LNCaP clone FGC (cell line): ENCODE measurements at regions not wholly inside any gene's neighbourhood (a gene's known extent, or its start where the extent isn't known, plus 50 kb on each side); places are given as distances from the start of the nearest gene placed in this dataset.

Experiments
- DNase-seq: peaks from one replicate; pipeline ENCODE4 v3.0.0-alpha.2; 2011; ENCODE audit warnings: low read depth
- H3K4me3 ChIP-seq: 2 replicates; pipeline ENCODE4 v1.5.1; 2011; ENCODE audit warnings: mild to moderate bottlenecking, low read depth, low read length, control low read depth
- TF ChIP-seq, protein P1 (sequence below): IDR thresholded peaks from 2 replicates; pipeline ENCODE4 v1.5.1; 2012; ENCODE audit warnings: mild to moderate bottlenecking; ENCODE audit not compliant: control insufficient read depth, insufficient read depth; ENCODE audit errors: extremely low read depth

- no peak overlapping the region for H3K4me3 ChIP-seq
- TF ChIP-seq, protein P1, sequence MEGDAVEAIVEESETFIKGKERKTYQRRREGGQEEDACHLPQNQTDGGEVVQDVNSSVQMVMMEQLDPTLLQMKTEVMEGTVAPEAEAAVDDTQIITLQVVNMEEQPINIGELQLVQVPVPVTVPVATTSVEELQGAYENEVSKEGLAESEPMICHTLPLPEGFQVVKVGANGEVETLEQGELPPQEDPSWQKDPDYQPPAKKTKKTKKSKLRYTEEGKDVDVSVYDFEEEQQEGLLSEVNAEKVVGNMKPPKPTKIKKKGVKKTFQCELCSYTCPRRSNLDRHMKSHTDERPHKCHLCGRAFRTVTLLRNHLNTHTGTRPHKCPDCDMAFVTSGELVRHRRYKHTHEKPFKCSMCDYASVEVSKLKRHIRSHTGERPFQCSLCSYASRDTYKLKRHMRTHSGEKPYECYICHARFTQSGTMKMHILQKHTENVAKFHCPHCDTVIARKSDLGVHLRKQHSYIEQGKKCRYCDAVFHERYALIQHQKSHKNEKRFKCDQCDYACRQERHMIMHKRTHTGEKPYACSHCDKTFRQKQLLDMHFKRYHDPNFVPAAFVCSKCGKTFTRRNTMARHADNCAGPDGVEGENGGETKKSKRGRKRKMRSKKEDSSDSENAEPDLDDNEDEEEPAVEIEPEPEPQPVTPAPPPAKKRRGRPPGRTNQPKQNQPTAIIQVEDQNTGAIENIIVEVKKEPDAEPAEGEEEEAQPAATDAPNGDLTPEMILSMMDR: no peak
- peak; percentile 35 for DNase-seq
Observed at GRCh38 chr4:59936566-59936965, 1263.6 kb upstream of the ADGRL3 start.

DNA sequence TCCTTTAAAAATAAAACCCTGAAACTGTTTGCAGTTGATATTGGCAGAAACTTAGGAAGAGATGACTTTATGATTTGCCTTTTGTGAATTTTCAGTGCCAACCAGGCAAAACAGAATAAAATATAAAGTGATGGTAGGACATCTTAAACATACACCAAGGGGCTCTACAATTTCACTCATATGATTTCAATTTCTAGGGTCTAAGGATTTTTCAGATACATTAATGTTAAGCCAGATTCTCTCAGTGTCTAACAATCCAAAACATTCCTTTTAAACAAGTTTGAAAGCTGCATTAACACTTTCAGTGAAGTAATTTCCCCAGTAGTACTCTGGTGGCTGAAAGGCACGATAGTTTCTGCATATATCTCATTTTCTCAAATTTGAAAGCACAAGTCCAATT, 1262.0 kb upstream of the ADGRL3 start:
- H3K4me3 ChIP-seq: no peak overlapping the region
- TF ChIP-seq, protein P1: no peak
- no peak for DNase-seq

DNA sequence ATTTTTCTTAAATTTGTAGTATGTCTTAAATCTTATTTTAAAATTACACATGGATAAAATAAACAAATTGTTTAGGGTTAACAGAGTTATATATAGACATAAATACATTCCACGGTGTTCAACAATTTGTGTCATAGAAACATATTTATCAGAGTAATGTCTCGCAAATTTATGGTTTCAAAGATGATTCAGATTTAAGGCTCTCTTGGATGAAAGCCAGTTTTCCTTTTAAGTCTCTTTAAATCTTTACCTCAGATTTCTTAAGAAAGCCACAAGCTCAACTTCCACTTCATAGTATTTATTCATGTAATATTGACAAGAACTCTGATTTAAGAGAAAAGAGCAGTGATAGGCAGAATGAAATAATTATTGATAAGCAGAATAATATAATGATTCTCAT, 1254.8 kb upstream of the ADGRL3 start:
- H3K4me3 ChIP-seq: no peak overlapping the region
- DNase-seq: no peak
- TF ChIP-seq, protein P1: no peak

DNA sequence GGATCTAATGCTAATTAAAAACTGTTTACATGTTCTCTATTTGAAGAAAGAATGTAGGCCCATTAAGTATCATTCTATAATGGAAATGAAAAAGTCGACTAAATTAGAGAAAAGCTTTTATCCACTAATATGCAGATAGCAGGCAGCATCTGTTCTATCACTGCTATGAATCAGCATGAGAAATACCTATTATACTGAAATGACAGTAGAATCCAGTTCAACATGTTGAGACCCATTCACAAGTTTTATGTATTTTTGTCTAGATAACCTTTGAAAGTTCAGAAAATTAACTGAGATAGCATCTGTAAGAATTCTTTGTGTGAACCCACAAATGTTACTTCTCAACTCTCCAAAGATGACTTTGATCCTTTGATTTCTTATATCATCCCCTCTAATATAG, 1254.4 kb upstream of the ADGRL3 start:
- TF ChIP-seq, protein P1: no peak
- no peak for DNase-seq
- H3K4me3 ChIP-seq: no peak overlapping the region

GRCh38 chr4:59956366-59956765, 1243.8 kb upstream of the ADGRL3 start:
- TF ChIP-seq, protein P1: no peak
- no peak for DNase-seq
- no peak overlapping the region for H3K4me3 ChIP-seq

DNA sequence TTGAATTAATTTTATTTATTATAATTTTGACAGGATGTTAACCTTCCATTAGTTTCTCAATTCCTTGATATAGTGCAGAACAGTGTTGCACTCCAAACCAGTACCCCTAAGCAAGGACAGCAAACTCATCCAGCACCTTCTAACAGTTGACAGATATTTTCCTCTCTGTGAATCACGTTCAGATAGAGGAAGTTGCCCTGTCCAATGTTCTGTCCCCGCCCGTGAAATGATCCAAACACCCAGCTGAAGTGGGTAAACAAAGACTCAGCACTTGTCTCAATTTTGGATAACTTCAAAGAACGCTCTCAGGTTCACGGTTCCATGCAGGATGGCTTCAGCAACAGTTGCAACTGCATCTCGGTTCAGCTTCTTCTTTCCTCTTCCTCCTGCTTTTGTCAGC, 1240.0 kb upstream of the ADGRL3 start:
- H3K4me3 ChIP-seq: no peak overlapping the region
- no peak for DNase-seq
- TF ChIP-seq, protein P1: no peak

DNA sequence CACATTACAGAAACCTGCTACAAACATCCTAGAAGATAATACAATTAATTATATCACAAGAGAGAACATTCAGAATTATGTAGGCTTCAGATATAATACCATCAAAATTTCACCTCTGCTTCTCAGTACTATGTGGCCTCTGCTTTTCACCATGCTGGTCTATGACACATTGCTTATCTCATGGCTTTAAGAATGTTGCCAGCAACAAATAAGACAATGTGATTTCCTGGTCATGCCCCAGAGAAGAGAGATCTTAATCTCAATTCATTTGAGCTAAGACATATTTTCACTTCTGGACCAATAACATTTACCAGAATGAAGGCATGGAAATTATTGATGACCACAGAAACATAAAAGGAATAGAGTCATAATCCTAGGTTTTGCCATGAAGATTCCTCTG, 1233.4 kb upstream of the ADGRL3 start:
- DNase-seq: peak; percentile 10
- TF ChIP-seq, protein P1: no peak
- no peak overlapping the region for H3K4me3 ChIP-seq
